B cell (primary cell): ENCODE measurements at regions not wholly inside any gene's neighbourhood (a gene's known extent, or its start where the extent isn't known, plus 50 kb on each side); places are given as distances from the start of the nearest gene placed in this dataset.

Experiments used
- ATAC-seq: fragments of 200-7000 bp; cut with Tn5 transposase; one replicate; pipeline ENCODE4 v1.10.0; 2021; ENCODE audit warnings: low read depth, mild to moderate bottlenecking, moderate number of reproducible peaks, moderate library complexity
- CTCF ChIA-PET: fragments of 350-600 bp; sonication (Branson Sonifier 250); formaldehyde crosslinking; loops from one replicate; lab custom pipeline; 2021; ENCODE audit warnings: antibody characterized with exemption, inconsistent platforms; lab: Charles Lee
- POLR2A ChIA-PET: fragments of 350-600 bp; sonication (Branson Sonifier 250); formaldehyde crosslinking; loops from one replicate; lab custom pipeline; 2021; ENCODE audit warnings: antibody characterized with exemption; lab: Charles Lee
- DNase-seq: peaks from one replicate; pipeline ENCODE4 v3.0.0; 2013
- H2AFZ ChIP-seq: 2 replicates; pipeline ENCODE4 v1.6.1; 2012; ENCODE audit warnings: mild to moderate bottlenecking, low read depth, low read length; ENCODE audit not compliant: insufficient read depth, poor library complexity, severe bottlenecking
- H3K27ac ChIP-seq, 2 donors: 1 replicate in 1 of 2; 2 replicates in 1 of 2; pipeline ENCODE4 v1.5.1; 2012 to 2013; ENCODE audit warnings: low read length in 2 of 2, mild to moderate bottlenecking in 2 of 2, moderate library complexity in 1 of 2
- H3K27me3 ChIP-seq, 4 experiments: fragments of 200-600 bp in 1 of 4; sonication (generic) in 1 of 4; replicated peaks in 1 of 4; 1 replicate in 2 of 4; 2 replicates in 2 of 4; pipeline versions ENCODE4 v1.6.1 to v1.7.0; 2013 to 2016; ENCODE audit warnings: low read length in 3 of 4, mild to moderate bottlenecking in 2 of 4, mixed read lengths in 1 of 4, moderate library complexity in 1 of 4; ENCODE audit not compliant: insufficient read depth in 4 of 4, control insufficient read depth in 3 of 4; ENCODE audit errors: control extremely low read depth in 1 of 4
- H3K36me3 ChIP-seq, 2 experiments: replicated peaks in 1 of 2; 1 replicate in 1 of 2; 2 replicates in 1 of 2; pipeline versions ENCODE4 v1.6.1 to v1.7.1; 2013; ENCODE audit warnings: low read length in 1 of 2; ENCODE audit not compliant: insufficient read depth in 2 of 2, control insufficient read depth in 1 of 2; ENCODE audit errors: control extremely low read depth in 1 of 2, extremely low read depth in 1 of 2
- H3K4me1 ChIP-seq, 2 donors: fragments of 200-600 bp in 1 of 2; sonication (generic) in 1 of 2; 1 replicate in 1 of 2; 2 replicates in 1 of 2; pipeline versions ENCODE4 v1.5.1 to v1.6.1; 2013 to 2017; ENCODE audit warnings: low read length in 2 of 2; ENCODE audit not compliant: control insufficient read depth in 2 of 2, insufficient read depth in 2 of 2
- H3K4me2 ChIP-seq: replicated peaks from 2 replicates; pipeline ENCODE3; 2012; ENCODE audit warnings: mild to moderate bottlenecking, low read depth, low read length; ENCODE audit not compliant: poor library complexity, severe bottlenecking
- H3K4me3 ChIP-seq, 5 experiments: fragments of 200-600 bp in 1 of 5; sonication (generic) in 1 of 5; 1 replicate in 3 of 5; 2 replicates in 2 of 5; pipeline versions ENCODE4 v1.5.1 to v1.7.0; 2011 to 2016; ENCODE audit warnings: low read length in 4 of 5, mild to moderate bottlenecking in 4 of 5, low read depth in 2 of 5, control low read depth in 1 of 5, moderate library complexity in 1 of 5; ENCODE audit not compliant: insufficient read depth in 1 of 5; ENCODE audit errors: control extremely low read depth in 1 of 5, extremely low read depth in 1 of 5
- H3K79me2 ChIP-seq: fragments of 200-600 bp; sonication (generic); one replicate; pipeline ENCODE4 v1.6.0; 2016; ENCODE audit warnings: low read length; ENCODE audit not compliant: control insufficient read depth, insufficient read depth
- H3K9ac ChIP-seq: fragments of 200-600 bp; sonication (generic); 2 replicates; pipeline ENCODE4 v1.6.1; 2017; ENCODE audit warnings: mild to moderate bottlenecking, low read length, moderate library complexity
- H3K9me3 ChIP-seq, 3 donors: one replicate each; pipeline versions ENCODE4 v1.6.1 to v1.7.1; 2013; ENCODE audit warnings: low read length in 2 of 3; ENCODE audit not compliant: control insufficient read depth in 2 of 3, insufficient read depth in 1 of 3; ENCODE audit errors: control extremely low read depth in 1 of 3
- H4K20me1 ChIP-seq: 2 replicates; pipeline ENCODE4 v1.6.0; 2012; ENCODE audit warnings: mild to moderate bottlenecking, low read length; ENCODE audit not compliant: insufficient read depth, control insufficient read depth, poor library complexity, severe bottlenecking
- H3K27ac Mint-ChIP-seq: one replicate; pipeline ENCODE4 v1.8.0; 2021; ENCODE audit warnings: mixed read lengths
- H3K27me3 Mint-ChIP-seq: one replicate; pipeline ENCODE4 v1.8.0; 2021; ENCODE audit warnings: mixed read lengths
- H3K4me1 Mint-ChIP-seq: one replicate; pipeline ENCODE4 v1.8.0; 2021; ENCODE audit warnings: mixed read lengths
- H3K4me3 Mint-ChIP-seq: one replicate; pipeline ENCODE4 v1.8.0; 2021; ENCODE audit warnings: mixed read lengths
- H3K9me3 Mint-ChIP-seq: one replicate; pipeline ENCODE4 v1.8.0; 2022; ENCODE audit warnings: mixed read lengths; ENCODE audit not compliant: insufficient read depth
- EZH2 ChIP-seq: IDR thresholded peaks from 2 replicates; pipeline ENCODE4 v1.6.1; 2012; ENCODE audit warnings: borderline replicate concordance, low read depth, mild to moderate bottlenecking, moderate library complexity, low read length; ENCODE audit not compliant: insufficient read depth, poor library complexity, severe bottlenecking
- WGBS: methylation state at CpG from one replicate; pipeline ENCODE4 v1.1.5; 2013; ENCODE audit warnings: missing lambda C conversion rate; ENCODE audit not compliant: insufficient coverage; 5-methylcytosine and 5-hydroxymethylcytosine counted together
- intact Hi-C: fragments of 100-400 bp; cut with micrococcal nuclease; formaldehyde crosslinking; loops from one replicate; pipeline ENCODE4 v1.10.0; 2022
- TF ChIP-seq, protein P1 (sequence below): fragments of 200-600 bp; IDR thresholded peaks from one replicate; pipeline ENCODE4 v1.8.0; 2022; ENCODE audit warnings: antibody characterized with exemption, mild to moderate bottlenecking

DNA sequence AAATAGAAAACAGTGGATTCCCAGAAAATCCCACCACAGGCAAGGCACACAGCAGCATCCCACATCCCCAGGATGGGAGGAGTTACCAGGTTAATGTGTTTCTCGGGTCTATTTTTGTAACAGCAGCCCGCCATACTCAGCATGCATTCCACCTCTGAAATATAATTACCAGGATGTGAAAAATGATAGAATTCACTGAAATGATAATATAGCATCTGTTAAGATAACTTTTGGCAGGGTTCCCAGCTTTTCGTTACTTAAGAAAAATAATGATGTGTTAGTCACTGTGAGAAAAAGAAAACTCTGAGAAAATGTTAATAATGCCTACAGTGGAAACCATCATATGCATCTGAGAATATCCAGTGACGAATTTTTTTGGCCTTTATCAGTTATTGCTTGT, 87.1 kb downstream of the VCX2 start:
- H2AFZ ChIP-seq = no peak overlapping the region
- Mint-ChIP-seq H3K4me1 (no peaks in the 10 kb centered on the region), H3K27ac (no peak overlapping the region), H3K4me3 (no peak overlapping the region), H3K27me3 (no peaks in the 10 kb centered on the region), H3K9me3 (no peaks in the 10 kb centered on the region)
- TF ChIP-seq EZH2 = no peak
- TF ChIP-seq, protein P1, sequence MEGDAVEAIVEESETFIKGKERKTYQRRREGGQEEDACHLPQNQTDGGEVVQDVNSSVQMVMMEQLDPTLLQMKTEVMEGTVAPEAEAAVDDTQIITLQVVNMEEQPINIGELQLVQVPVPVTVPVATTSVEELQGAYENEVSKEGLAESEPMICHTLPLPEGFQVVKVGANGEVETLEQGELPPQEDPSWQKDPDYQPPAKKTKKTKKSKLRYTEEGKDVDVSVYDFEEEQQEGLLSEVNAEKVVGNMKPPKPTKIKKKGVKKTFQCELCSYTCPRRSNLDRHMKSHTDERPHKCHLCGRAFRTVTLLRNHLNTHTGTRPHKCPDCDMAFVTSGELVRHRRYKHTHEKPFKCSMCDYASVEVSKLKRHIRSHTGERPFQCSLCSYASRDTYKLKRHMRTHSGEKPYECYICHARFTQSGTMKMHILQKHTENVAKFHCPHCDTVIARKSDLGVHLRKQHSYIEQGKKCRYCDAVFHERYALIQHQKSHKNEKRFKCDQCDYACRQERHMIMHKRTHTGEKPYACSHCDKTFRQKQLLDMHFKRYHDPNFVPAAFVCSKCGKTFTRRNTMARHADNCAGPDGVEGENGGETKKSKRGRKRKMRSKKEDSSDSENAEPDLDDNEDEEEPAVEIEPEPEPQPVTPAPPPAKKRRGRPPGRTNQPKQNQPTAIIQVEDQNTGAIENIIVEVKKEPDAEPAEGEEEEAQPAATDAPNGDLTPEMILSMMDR = no peak
- POLR2A ChIA-PET = no interaction called here
- H3K4me2 ChIP-seq = no peak overlapping the region
- DNase-seq = no peak
- CTCF ChIA-PET = no interaction called here
- WGBS = no CpG with 5 or more reads among the region's 4 CpGs
- no peak overlapping the region for H3K4me3 ChIP-seq
- no peak overlapping the region for H3K9ac ChIP-seq
- no peak overlapping the region for H3K27ac ChIP-seq
- intact Hi-C loops = no loop called here
- H3K4me1 ChIP-seq = no peaks in the 10 kb centered on the region
- no peak for ATAC-seq
- H4K20me1 ChIP-seq = no peaks in the 10 kb centered on the region
- no peaks in the 10 kb centered on the region for H3K79me2 ChIP-seq
- H3K9me3 ChIP-seq = no peaks in the 10 kb centered on the region
- H3K27me3 ChIP-seq = no peaks in the 10 kb centered on the region
- H3K36me3 ChIP-seq = no peaks in the 10 kb centered on the region

- WGBS = no CpG with 5 or more reads among the region's 3 CpGs
- TF ChIP-seq, protein P1 = no peak
- no peak for TF ChIP-seq EZH2
- H3K27me3 ChIP-seq = no peaks in the 10 kb centered on the region
- ChIA-PET POLR2A (no interaction called here), CTCF (no interaction called here)
- no peaks in the 10 kb centered on the region for H3K27me3 Mint-ChIP-seq
- no peak overlapping the region for H2AFZ ChIP-seq
- no peaks in the 10 kb centered on the region for H4K20me1 ChIP-seq
- no peak overlapping the region for H3K4me3 Mint-ChIP-seq
- H3K36me3 ChIP-seq = no peaks in the 10 kb centered on the region
- no peak for ATAC-seq
- intact Hi-C loops = no loop called here
- no peak overlapping the region for H3K4me2 ChIP-seq
- H3K4me1 Mint-ChIP-seq = no peaks in the 10 kb centered on the region
- no peak for DNase-seq
- H3K9ac ChIP-seq = no peak overlapping the region
- no peak overlapping the region for H3K27ac Mint-ChIP-seq
- H3K4me3 ChIP-seq = no peak overlapping the region
- no peaks in the 10 kb centered on the region for H3K79me2 ChIP-seq
- H3K27ac ChIP-seq = no peak overlapping the region
- no peaks in the 10 kb centered on the region for H3K4me1 ChIP-seq
- no peaks in the 10 kb centered on the region for H3K9me3 ChIP-seq
- no peaks in the 10 kb centered on the region for H3K9me3 Mint-ChIP-seq
These were observed 87.8 kb downstream of the VCX2 start for GRCh38 chrX:8083286-8083685.
